ENCODE measurements at regions not wholly inside any gene's neighbourhood (a gene's known extent, or its start where the extent isn't known, plus 50 kb on each side); places are given as distances from the start of the nearest gene placed in this dataset.
"Not testable (repeated sequence)": the region's sequence is repeated elsewhere in the genome, so short reads cannot be mapped to it uniquely, and the experiment has no call there.

GRCh38 chr16:26665166-26665939 lies 401.4 kb upstream of the C16orf82 start:
- DNase-seq, result peak in 1 of 2 donors; percentile 13

GRCh38 chr16:26666486-26666885 lies 400.2 kb upstream of the C16orf82 start:
- no peak for DNase-seq

- DNase-seq, result no peak
Observed at GRCh38 chr16:26667307-26667706, 399.4 kb upstream of the C16orf82 start.

GRCh38 chr16:26668026-26668425 lies 398.7 kb upstream of the C16orf82 start:
- no peak for DNase-seq

- peak in 1 of 2 donors; percentile 17 for DNase-seq
Observed at GRCh38 chr16:26672206-26672605, 394.5 kb upstream of the C16orf82 start.

GRCh38 chr16:26673011-26673410 lies 393.7 kb upstream of the C16orf82 start:
- no peak for DNase-seq

- no peak for DNase-seq
Observed at GRCh38 chr16:26680671-26681070, 386.1 kb upstream of the C16orf82 start.

- no peak for DNase-seq
Observed at GRCh38 chr16:26688105-26688504, 378.6 kb upstream of the C16orf82 start.

GRCh38 chr16:26688699-26689098 lies 378.0 kb upstream of the C16orf82 start:
- no peak for DNase-seq

GRCh38 chr16:26692658-26693057 lies 374.1 kb upstream of the C16orf82 start:
- DNase-seq, result no peak

GRCh38 chr16:26697807-26698206 lies 368.9 kb upstream of the C16orf82 start:
- no peak for DNase-seq

GRCh38 chr16:26700250-26700649 lies 366.5 kb upstream of the C16orf82 start:
- no peak for DNase-seq

- no peak for DNase-seq
Observed at GRCh38 chr16:26701243-26701886, 365.4 kb upstream of the C16orf82 start.

GRCh38 chr16:26705346-26705745 lies 361.4 kb upstream of the C16orf82 start:
- no peak for DNase-seq

GRCh38 chr16:26708428-26708827 lies 358.3 kb upstream of the C16orf82 start:
- no peak for DNase-seq

GRCh38 chr16:26709175-26709574 lies 357.6 kb upstream of the C16orf82 start:
- no peak for DNase-seq

- DNase-seq, result no peak
Observed at GRCh38 chr16:26709754-26710153, 357.0 kb upstream of the C16orf82 start.

- DNase-seq, result no peak
Observed at GRCh38 chr16:26710450-26710849, 356.3 kb upstream of the C16orf82 start.

- no peak for DNase-seq
Observed at GRCh38 chr16:26712876-26713275, 353.9 kb upstream of the C16orf82 start.

GRCh38 chr16:26715969-26716368 lies 350.8 kb upstream of the C16orf82 start:
- no peak for DNase-seq

GRCh38 chr16:26717826-26718225 lies 348.9 kb upstream of the C16orf82 start:
- DNase-seq, result no peak

- DNase-seq, result no peak
Observed at GRCh38 chr16:26721290-26721689, 345.4 kb upstream of the C16orf82 start.

- not testable (repeated sequence) for DNase-seq
Observed at GRCh38 chr16:26721957-26722356, 344.8 kb upstream of the C16orf82 start.

GRCh38 chr16:26724189-26724588 lies 342.5 kb upstream of the C16orf82 start:
- DNase-seq, result no peak

- DNase-seq, result no peak
Observed at GRCh38 chr16:26727848-26728247, 338.9 kb upstream of the C16orf82 start.

Measured in stimulated activated CD4-positive, alpha-beta T cell treated with anti-CD3 and anti-CD28 coated beads, Interleukin-2, amount 100 ng/mL, for 48 hours (primary cell).